Hepatocyte (in vitro differentiated cells): ENCODE measurements at regions not wholly inside any gene's neighbourhood (a gene's known extent, or its start where the extent isn't known, plus 50 kb on each side); places are given as distances from the start of the nearest gene placed in this dataset.

Source experiments
- EZH2 ChIP-seq: fragments of 200-600 bp; sonication (generic); IDR thresholded peaks from 2 replicates; pipeline ENCODE4 v1.6.1; 2016; ENCODE audit warnings: antibody characterized with exemption, mild to moderate bottlenecking, borderline replicate concordance
- EZH2phosphoT487 ChIP-seq: fragments of 200-600 bp; sonication (generic); IDR thresholded peaks from one replicate; pipeline ENCODE4 v1.6.1; 2018; ENCODE audit warnings: antibody characterized with exemption, mild to moderate bottlenecking, low read depth, moderate library complexity; ENCODE audit not compliant: unreplicated experiment, severe bottlenecking
- TF ChIP-seq, protein P1 (sequence below): fragments of 200-600 bp; sonication (generic); IDR thresholded peaks from 2 replicates; pipeline ENCODE4 v1.5.1; 2016; ENCODE audit warnings: antibody characterized with exemption, mild to moderate bottlenecking; ENCODE audit not compliant: poor library complexity

DNA sequence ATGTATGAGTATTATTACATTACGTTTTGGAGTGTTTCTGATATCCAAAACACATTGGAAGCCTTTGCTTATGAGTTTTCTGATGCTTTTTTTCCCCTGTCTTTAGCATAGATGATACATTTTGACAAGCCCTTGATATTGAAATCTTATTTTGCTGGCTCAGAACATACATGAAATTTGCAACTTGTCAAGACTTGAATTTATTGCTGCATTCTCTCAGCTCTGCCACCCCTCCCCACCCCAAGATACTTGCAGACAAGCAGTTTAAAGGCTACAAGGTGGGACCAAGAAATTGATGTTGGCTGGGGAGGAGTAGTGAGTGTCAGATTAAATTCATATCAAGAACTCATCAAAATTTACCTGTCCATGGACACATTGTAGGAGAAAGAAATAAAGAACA, 160.2 kb downstream of the GJA1 start:
- TF ChIP-seq, protein P1, sequence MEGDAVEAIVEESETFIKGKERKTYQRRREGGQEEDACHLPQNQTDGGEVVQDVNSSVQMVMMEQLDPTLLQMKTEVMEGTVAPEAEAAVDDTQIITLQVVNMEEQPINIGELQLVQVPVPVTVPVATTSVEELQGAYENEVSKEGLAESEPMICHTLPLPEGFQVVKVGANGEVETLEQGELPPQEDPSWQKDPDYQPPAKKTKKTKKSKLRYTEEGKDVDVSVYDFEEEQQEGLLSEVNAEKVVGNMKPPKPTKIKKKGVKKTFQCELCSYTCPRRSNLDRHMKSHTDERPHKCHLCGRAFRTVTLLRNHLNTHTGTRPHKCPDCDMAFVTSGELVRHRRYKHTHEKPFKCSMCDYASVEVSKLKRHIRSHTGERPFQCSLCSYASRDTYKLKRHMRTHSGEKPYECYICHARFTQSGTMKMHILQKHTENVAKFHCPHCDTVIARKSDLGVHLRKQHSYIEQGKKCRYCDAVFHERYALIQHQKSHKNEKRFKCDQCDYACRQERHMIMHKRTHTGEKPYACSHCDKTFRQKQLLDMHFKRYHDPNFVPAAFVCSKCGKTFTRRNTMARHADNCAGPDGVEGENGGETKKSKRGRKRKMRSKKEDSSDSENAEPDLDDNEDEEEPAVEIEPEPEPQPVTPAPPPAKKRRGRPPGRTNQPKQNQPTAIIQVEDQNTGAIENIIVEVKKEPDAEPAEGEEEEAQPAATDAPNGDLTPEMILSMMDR = no peak
- TF ChIP-seq EZH2 = no peak
- TF ChIP-seq EZH2phosphoT487 = no peak
